Ovary (tissue), 7 donors: ENCODE measurements at regions not wholly inside any gene's neighbourhood (a gene's known extent, or its start where the extent isn't known, plus 50 kb on each side); places are given as distances from the start of the nearest gene placed in this dataset.

Experiments used
- DNase-seq, 5 donors: peaks; one replicate each; pipeline ENCODE4 v3.0.0-alpha.2; 2019 to 2020
- H3K27ac ChIP-seq, 2 donors: fragments of 200-600 bp; one replicate each; pipeline versions ENCODE4 v1.5.1 to v1.8.0; 2019 to 2022
- H3K27me3 ChIP-seq: fragments of 200-600 bp; one replicate; pipeline ENCODE4 v1.8.0; 2022
- H3K36me3 ChIP-seq: fragments of 200-600 bp; sonication (generic); one replicate; pipeline ENCODE4 v1.5.1; 2019
- H3K4me1 ChIP-seq: one replicate; pipeline ENCODE4 v1.8.1; 2013; ENCODE audit warnings: mild to moderate bottlenecking, moderate library complexity; ENCODE audit not compliant: insufficient read depth
- H3K4me3 ChIP-seq: fragments of 200-600 bp; sonication (generic); one replicate; pipeline ENCODE4 v1.5.1; 2017
- H3K9me3 ChIP-seq, 2 donors: fragments of 200-600 bp in 1 of 2; sonication (generic) in 1 of 2; one replicate each; pipeline versions ENCODE4 v1.5.1 to v1.8.1; 2013 to 2019; ENCODE audit warnings: mild to moderate bottlenecking in 1 of 2, moderate library complexity in 1 of 2
- EP300 ChIP-seq: sonication (generic); formaldehyde crosslinking; IDR thresholded peaks from one replicate; pipeline ENCODE4 v1.6.1; 2017; ENCODE audit warnings: antibody characterized with exemption
- POLR2A ChIP-seq: fragments of 450-650 bp; IDR thresholded peaks from one replicate; pipeline ENCODE4 v1.6.1; 2017; ENCODE audit warnings: antibody characterized with exemption, mild to moderate bottlenecking, moderate library complexity
- WGBS, 3 donors: extraction: QIAGEN DNeasy Blood & Tissue Kit in 1 of 3; methylation state at CpG; one replicate each; pipeline versions ENCODE4 v1.1.5 to v1.1.7; 2013 to 2017; 5-methylcytosine and 5-hydroxymethylcytosine counted together
- intact Hi-C, 4 donors: fragments of 100-400 bp; cut with DNase I; formaldehyde crosslinking; loops; one replicate each; pipeline versions ENCODE4 v1.11.0 to v1.15.1; 2022 to 2023
- TF ChIP-seq, protein P1 (sequence below), 3 donors: fragments of 450-650 bp in 2 of 3; fragments of 200-600 bp in 1 of 3; IDR thresholded peaks; one replicate each; pipeline versions ENCODE4 v1.5.1 to v1.8.0; 2016 to 2022; ENCODE audit warnings: antibody characterized with exemption in 3 of 3, mild to moderate bottlenecking in 1 of 3
- donor health status: DM: no; HTN: no; CAD: no; lungs with moderate emphysema.
- donor health status: DM: no; HTN: no; CAD: no.
- donor health status: Bipolar disorder and iron deficiency.
- donor health status: DM: no; HTN: no; CAD: no.
- donor health status: DM: yes; HTN: yes; CAD: no.

DNA sequence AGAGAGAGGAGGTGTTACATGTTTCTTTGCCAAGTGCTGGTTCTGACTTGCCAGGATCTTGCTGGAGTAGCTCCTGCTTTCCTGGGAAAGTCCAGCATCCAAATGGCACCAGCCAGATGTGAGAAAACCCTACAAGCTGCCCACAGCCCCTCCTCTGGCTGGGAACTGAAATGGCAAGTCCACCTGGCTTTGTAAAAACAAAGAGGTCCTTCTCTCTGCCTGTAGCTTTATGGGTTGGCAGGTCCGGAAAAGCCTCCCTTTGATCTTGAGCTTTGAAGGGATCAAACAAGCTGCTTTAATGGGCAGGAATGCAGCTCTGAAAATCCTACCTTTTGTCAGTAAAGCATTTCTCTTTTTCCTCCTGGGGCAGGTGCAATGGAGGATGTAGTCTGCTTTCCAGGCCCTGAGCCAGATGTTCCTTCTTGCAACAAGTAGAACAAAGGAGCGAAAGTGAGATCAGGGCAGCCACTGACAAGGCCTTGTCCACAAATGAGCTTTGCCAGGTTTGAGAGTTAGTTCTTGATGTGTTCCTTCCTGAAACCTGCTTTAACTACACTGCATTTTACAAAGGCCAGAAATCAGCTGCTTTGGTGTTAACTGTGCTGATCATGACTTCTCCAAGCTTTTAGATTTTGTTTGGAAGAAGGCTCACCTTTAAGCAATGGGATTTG is 456.7 kb downstream of the ZNF608 start:
- Histone ChIP-seq H3K4me3 (no peak overlapping the region), H3K4me1 (no peaks in the 10 kb centered on the region), H3K27me3 (no peaks in the 10 kb centered on the region), H3K36me3 (no peaks in the 10 kb centered on the region), H3K27ac (no peak overlapping the region), H3K9me3 (no peaks in the 10 kb centered on the region)
- no peak for DNase-seq
- TF ChIP-seq EP300 (no peak), POLR2A (no peak)
- TF ChIP-seq, protein P1, sequence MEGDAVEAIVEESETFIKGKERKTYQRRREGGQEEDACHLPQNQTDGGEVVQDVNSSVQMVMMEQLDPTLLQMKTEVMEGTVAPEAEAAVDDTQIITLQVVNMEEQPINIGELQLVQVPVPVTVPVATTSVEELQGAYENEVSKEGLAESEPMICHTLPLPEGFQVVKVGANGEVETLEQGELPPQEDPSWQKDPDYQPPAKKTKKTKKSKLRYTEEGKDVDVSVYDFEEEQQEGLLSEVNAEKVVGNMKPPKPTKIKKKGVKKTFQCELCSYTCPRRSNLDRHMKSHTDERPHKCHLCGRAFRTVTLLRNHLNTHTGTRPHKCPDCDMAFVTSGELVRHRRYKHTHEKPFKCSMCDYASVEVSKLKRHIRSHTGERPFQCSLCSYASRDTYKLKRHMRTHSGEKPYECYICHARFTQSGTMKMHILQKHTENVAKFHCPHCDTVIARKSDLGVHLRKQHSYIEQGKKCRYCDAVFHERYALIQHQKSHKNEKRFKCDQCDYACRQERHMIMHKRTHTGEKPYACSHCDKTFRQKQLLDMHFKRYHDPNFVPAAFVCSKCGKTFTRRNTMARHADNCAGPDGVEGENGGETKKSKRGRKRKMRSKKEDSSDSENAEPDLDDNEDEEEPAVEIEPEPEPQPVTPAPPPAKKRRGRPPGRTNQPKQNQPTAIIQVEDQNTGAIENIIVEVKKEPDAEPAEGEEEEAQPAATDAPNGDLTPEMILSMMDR (IDR thresholded peaks at IDR 0.05) = no peak
- WGBS, 3 donors = 74 to 89% (median 83%) methylated on average over 2 of the region's 2 CpGs
- intact Hi-C loops = no loop called here

DNA sequence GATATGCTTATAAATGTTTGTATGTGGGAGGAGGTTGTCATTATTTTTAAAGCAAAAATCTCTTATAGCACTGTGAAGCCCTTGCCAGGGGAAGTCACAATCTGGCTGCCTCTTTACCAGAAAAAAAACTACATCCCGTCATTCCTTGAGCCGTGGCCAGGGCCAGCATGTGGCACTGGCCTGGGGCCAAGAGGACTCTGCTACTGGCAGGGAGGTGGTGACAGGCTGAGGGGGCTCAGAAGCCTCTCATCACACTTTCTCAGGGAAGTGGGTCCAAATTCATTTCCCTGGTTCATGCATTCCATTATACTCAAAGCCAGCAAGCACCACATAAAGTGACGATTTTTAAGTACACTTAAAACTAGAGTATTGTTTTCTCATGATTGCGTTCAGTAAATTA is 457.3 kb downstream of the ZNF608 start:
- TF ChIP-seq EP300 (no peak), POLR2A (no peak)
- TF ChIP-seq, protein P1 (IDR thresholded peaks at IDR 0.05) = no peak
- H3K27ac ChIP-seq = no peak overlapping the region
- peak in 2 of 5 donors; percentile 18 to 25 for DNase-seq
- no peaks in the 10 kb centered on the region for H3K36me3 ChIP-seq
- H3K27me3 ChIP-seq = no peaks in the 10 kb centered on the region
- no peaks in the 10 kb centered on the region for H3K9me3 ChIP-seq
- 14 to 27% (median 20%) methylated on average over 4 of the region's 4 CpGs for WGBS, 3 donors
- H3K4me3 ChIP-seq = no peak overlapping the region
- intact Hi-C loops = no loop called here
- no peaks in the 10 kb centered on the region for H3K4me1 ChIP-seq

DNA sequence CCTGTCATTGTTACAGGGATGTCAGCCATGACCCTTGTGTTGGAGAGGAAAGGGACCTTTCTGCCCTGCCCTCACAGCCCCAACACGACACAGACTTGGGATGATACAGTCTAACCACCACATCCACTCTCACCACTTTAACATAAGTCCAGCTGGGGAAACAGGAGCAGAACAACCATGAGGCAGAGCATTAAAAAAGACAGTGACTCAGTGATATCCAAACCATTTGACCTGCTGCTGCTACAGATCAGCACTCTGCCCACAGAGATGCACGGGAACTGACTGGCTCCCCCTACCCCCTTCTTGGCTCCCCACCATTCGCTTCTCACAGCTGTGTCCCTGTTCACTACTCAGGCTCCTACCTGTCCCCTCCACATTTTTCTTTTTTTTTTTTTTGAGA is 458.6 kb downstream of the ZNF608 start:
- Histone ChIP-seq H3K36me3 (no peaks in the 10 kb centered on the region), H3K27ac (no peak overlapping the region), H3K9me3 (no peaks in the 10 kb centered on the region), H3K27me3 (no peaks in the 10 kb centered on the region), H3K4me1 (no peaks in the 10 kb centered on the region), H3K4me3 (no peak overlapping the region)
- DNase-seq = no peak
- intact Hi-C loops = no loop called here
- TF ChIP-seq, protein P1 (IDR thresholded peaks at IDR 0.05) = no peak
- TF ChIP-seq EP300 = no peak
- no peak for TF ChIP-seq POLR2A
- 83 to 92% (median 90%) methylated on average over 3 of the region's 3 CpGs for WGBS, 3 donors

DNA sequence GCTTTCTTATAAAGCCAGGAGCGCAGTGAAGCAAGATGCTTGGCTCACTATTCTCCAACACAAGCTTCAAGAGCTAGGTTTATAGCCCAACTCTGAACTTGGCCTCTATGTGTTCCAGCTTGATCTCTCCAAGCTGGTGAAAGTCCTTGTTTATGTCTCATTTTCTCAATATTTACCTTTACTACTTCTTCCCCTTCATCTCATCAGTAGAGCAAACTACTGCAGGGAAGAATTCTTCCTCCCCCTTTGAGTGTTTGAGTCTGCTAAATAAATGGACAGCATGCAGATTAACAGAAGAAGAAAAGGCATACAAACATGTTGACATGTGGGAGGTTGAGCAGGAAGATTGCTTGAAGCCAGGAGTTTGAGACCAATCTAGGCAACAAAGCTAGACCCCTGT is 460.7 kb downstream of the ZNF608 start:
- 34 to 51% (median 48%) methylated on average over 1 of the region's 1 CpG for WGBS, 3 donors

More for the DNA sequence above, 460.7 kb downstream of the ZNF608 start:
- Histone ChIP-seq H3K9me3 (no peaks in the 10 kb centered on the region), H3K27me3 (no peaks in the 10 kb centered on the region), H3K27ac (no peak overlapping the region), H3K4me1 (no peaks in the 10 kb centered on the region), H3K4me3 (no peak overlapping the region), H3K36me3 (no peaks in the 10 kb centered on the region)
- TF ChIP-seq, protein P1 (IDR thresholded peaks at IDR 0.05) = no peak
- TF ChIP-seq EP300 (no peak), POLR2A (no peak)
- no peak for DNase-seq
- intact Hi-C loops = no loop called here
